ENCODE measurements at regions not wholly inside any gene's neighbourhood (a gene's known extent, or its start where the extent isn't known, plus 50 kb on each side); places are given as distances from the start of the nearest gene placed in this dataset.
A peak's percentile ranks its signal among the peaks of the same experiment; 100 is the strongest.

DNA sequence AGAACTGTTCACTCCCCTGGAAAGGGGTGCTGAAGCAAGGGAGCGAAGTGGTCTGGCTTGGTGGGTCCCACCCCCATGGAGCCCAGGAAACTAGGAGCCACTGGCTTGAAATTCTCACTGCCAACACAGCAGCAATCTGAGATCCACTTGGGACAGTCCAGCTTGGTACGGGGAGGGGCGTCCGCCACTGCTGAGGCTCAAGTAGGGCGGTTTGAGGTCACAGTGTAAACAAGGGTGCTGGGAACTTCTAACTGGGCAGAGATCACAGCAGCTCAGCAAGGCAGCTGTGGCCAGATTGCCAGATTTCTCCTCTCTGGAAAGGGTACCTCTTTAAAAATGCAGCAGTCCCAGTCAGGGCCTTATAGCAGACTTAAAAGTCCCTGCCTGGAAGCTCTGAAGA is 53.9 kb upstream of the GALNTL6 start:
- H3K27ac Mint-ChIP-seq: no peak overlapping the region
- ATAC-seq: no peak

DNA sequence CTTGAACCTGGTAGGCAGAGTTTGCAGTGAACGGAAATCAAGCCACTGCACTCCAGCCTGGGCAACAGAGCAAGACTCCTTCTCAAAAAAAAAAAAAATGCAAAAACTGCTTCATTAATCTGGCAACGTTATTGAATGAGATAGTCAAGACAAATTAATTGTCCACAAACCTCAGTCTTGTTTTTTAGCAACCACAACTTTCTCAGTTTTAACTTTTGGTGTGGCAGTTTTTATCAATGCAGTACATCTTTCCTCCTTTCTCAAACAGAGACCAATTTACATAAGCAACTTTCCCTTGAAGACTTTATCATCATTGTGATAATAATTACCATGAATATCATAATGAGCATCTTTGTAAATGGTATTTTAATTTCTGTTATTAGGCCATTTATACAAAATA is 61.7 kb upstream of the GALNTL6 start:
- Mint-ChIP-seq H3K9me3 (no peaks in the 10 kb centered on the region), H3K27ac (no peak overlapping the region), H3K4me1 (no peaks in the 10 kb centered on the region), H3K4me3 (no peak overlapping the region), H3K27me3 (no peaks in the 10 kb centered on the region)
- DNase-seq: no peak
- ATAC-seq: no peak

More for the DNA sequence above, 53.9 kb upstream of the GALNTL6 start:
- Mint-ChIP-seq H3K4me3 (no peak overlapping the region), H3K4me1 (no peaks in the 10 kb centered on the region), H3K27me3 (no peaks in the 10 kb centered on the region), H3K9me3 (peaks cover 5 to 31% of the 10 kb centered on the region in 2 donors)
- no peak for DNase-seq

DNA sequence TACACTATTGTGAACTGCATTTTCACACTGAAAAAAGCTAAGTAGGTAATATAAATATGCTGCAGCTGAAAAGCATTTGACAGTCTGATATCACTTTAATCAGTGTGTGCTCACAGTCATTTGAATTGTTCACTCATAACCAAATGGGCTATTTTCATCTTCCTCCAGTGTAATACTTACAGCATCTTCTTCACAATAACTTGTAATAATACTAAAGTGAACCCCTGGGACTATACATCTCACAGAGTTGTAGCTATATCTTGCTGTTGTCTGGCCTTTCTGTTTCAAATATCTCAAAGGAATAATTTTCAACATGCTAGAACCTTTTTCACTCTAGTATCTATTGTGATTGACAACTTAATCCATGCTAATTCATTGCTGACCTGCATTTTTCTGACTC is 66.8 kb upstream of the GALNTL6 start:
- no peak for ATAC-seq
- Mint-ChIP-seq H3K9me3 (peaks cover 4% of the 10 kb centered on the region in 2 donors), H3K4me1 (no peaks in the 10 kb centered on the region)

DNA sequence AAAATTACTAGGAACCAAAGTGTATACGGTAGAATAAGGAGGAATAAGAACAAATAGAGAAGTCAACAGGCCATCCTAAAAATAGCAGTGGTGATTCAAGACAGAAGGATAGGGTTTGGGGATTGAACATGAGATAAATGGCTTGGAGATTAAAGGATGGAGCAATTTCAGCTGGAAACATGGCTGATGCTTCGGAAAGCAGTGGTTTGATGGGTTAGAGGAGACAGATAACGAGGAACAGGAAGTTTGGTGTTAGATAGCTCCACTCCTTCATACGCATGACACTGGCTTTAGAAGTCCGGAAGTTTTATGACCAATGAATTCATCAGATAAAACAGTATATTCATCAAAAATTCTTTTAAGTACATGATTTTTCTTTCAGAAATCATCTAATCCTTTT is 70.8 kb upstream of the GALNTL6 start:
- H3K27ac Mint-ChIP-seq: no peak overlapping the region
- H3K4me3 Mint-ChIP-seq: no peak overlapping the region
- H3K27me3 Mint-ChIP-seq: no peaks in the 10 kb centered on the region
- no peak for DNase-seq
- ATAC-seq: no peak
- peaks cover 7 to 14% of the 10 kb centered on the region in 2 donors for H3K9me3 Mint-ChIP-seq
- no peaks in the 10 kb centered on the region for H3K4me1 Mint-ChIP-seq

More for the DNA sequence above, 66.8 kb upstream of the GALNTL6 start:
- Mint-ChIP-seq H3K27me3 (no peaks in the 10 kb centered on the region), H3K27ac (no peak overlapping the region), H3K4me3 (no peak overlapping the region)
- DNase-seq: no peak

DNA sequence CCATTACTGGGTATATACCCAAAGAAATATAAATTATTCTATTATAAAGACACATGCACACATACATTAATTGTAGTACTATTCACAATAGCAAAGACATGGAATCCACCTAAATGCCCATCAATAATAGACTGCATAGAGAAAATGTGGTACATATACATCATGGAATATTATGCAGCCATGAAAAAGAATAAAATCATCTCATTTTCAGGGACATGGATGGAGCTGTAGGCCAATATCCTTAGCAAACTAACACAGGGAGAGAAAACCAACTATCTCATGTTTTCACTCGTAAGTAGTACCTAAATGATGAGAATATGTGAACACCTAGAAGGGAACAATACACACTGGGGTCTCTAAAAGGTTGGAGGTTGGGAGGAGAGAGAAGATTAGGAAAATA is 86.0 kb upstream of the GALNTL6 start:
- Mint-ChIP-seq H3K9me3 (peaks cover 39 to 44% of the 10 kb centered on the region in 2 donors), H3K4me1 (no peaks in the 10 kb centered on the region), H3K4me3 (no peak overlapping the region), H3K27ac (no peak overlapping the region), H3K27me3 (no peaks in the 10 kb centered on the region)
- no peak for DNase-seq
- no peak for ATAC-seq

DNA sequence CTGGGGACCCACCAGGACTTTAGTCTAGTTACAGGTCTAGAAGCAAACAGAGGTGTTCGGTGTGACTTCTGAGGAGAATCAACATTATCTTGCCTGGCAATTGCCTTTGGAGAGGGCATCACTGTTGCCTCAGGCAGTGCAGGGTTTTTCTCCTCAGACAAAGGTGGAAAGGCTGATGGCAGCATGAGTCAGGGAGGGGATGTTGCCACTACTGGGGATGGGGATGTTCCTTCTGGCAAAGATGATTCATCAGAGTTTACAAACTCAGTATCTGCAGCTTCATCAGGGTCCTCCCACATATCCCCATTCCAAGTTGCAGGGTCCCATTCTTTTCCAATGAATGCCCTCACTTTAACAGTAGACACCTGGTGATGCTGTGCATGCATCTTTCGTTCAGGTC is 91.3 kb upstream of the GALNTL6 start:
- Mint-ChIP-seq H3K27me3 (no peaks in the 10 kb centered on the region), H3K4me3 (no peak overlapping the region), H3K27ac (no peak overlapping the region), H3K4me1 (no peaks in the 10 kb centered on the region), H3K9me3 (peaks cover 25 to 37% of the 10 kb centered on the region in 2 donors)
- ATAC-seq (no peak), DNase-seq (no peak)

DNA sequence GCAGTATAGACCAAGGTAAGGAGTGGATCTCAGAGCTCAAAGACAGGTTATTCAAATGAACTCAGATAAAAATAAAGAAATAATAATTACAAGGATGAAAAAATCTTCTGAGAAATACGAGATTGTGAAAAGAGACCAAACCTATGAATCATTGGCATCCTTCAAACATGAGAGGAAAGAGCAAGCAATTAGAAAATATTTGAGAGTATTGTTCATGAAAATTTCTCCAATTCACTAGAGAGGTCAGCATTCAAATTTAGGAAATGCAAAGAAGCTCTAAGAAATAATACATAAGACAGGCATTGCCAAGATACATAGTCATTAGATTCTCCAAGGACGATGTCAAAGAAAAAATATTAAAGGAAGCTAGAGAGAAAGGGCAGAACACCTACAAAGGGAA is 93.5 kb upstream of the GALNTL6 start:
- no peaks in the 10 kb centered on the region for H3K4me1 Mint-ChIP-seq
- H3K9me3 Mint-ChIP-seq: peaks cover 25 to 30% of the 10 kb centered on the region in 2 donors
- no peak overlapping the region for H3K4me3 Mint-ChIP-seq
- no peaks in the 10 kb centered on the region for H3K27me3 Mint-ChIP-seq
- DNase-seq (no peak), ATAC-seq (no peak)
- no peak overlapping the region for H3K27ac Mint-ChIP-seq

DNA sequence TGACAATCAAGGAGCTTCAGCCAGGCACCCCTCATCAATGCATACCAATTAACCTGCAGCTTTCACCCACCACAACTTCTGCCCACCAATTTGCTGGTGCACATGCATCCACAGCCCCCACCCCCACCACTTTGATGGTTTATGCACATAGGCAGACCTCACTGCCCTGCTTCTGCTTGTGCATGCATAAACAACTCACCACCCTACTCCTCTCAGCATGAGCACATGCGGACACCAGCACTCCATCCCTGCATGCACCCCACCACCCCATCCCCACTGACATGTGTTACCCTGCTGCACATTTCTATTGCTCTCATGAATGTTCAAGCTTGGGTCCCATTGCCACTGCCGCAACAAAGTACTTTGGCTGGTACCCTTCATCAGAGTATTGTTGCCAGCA is 94.5 kb upstream of the GALNTL6 start:
- H3K4me1 Mint-ChIP-seq: no peaks in the 10 kb centered on the region
- no peak overlapping the region for H3K4me3 Mint-ChIP-seq
- no peaks in the 10 kb centered on the region for H3K27me3 Mint-ChIP-seq
- H3K27ac Mint-ChIP-seq: peak overlapping the region in 1 of 2 donors; percentile 68
- ATAC-seq: no peak
- peaks cover 17 to 22% of the 10 kb centered on the region in 2 donors for H3K9me3 Mint-ChIP-seq
- no peak for DNase-seq

DNA sequence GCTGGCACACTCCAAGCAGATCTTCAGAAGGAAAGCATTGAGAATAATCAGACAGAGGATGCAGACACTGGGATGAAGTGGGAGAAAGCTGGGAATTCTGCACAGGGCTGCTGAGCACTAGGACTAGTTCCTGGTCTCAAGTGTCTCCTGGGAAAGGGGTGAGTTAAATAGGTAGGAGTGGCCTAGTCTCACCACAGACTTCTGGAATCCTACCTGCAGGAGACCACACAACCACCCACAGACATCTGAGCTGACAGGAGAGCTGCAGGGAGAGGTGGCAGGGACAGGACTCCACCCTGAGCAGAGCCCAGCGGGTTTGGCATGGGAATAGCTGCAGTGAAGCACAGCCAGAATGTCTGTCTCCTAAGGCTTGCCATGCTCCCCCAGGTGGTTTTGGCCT is 95.1 kb upstream of the GALNTL6 start:
- ATAC-seq: no peak
- Mint-ChIP-seq H3K9me3 (peaks cover 11 to 21% of the 10 kb centered on the region in 2 donors), H3K4me3 (no peak overlapping the region)

DNA sequence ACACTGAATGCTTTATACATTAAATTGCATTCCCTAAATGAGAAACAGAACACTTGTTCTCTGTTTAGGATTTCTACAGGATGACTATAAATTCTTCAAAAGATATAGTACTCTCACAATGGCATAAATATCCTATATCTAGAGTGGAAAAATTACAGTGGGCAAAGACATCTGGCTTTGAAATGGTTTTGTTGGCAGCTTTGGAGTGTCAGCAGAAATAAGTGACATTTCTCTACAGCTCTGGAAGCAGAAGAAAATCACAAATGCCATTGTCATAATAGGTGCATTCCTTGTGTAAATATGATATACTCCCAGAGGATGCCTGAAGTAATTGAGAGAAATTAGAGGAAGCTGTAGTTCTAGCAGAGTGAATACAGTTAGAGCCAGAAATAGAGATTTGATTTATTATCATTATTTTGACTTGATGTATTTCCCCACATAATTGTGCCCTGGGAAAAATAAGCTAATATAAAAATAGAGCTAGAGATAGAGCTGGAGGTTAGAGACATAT is 95.9 kb upstream of the GALNTL6 start:
- ATAC-seq (no peak), DNase-seq (no peak)
- Mint-ChIP-seq H3K27ac (no peak overlapping the region), H3K4me1 (no peaks in the 10 kb centered on the region), H3K9me3 (peaks cover 3 to 13% of the 10 kb centered on the region in 2 donors), H3K4me3 (no peak overlapping the region), H3K27me3 (no peaks in the 10 kb centered on the region)

More for the DNA sequence above, 95.1 kb upstream of the GALNTL6 start:
- Mint-ChIP-seq H3K27me3 (no peaks in the 10 kb centered on the region), H3K27ac (no peak overlapping the region), H3K4me1 (no peaks in the 10 kb centered on the region)
- no peak for DNase-seq

DNA sequence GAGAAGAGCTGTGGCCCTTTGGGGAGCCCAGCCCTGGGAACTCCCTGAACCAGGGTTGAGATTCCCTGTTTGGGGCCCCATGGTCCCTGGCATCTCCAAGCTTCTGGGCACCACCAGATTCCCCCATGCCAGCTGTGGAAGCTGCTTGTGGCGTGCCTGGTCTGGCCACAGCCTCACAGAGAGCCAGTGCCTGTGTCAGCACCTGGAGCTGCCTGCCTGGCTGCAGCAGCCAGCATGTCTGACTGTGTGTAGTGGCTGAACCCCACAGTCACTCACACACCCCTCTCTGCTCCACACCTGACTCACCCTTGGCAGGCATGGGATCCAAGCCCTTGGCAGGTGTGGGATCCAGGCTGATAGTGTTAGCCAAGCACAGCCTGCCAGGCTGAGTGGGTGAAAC is 97.2 kb upstream of the GALNTL6 start:
- Mint-ChIP-seq H3K9me3 (peaks cover 0 to 8% of the 10 kb centered on the region in 2 donors), H3K27me3 (no peaks in the 10 kb centered on the region), H3K27ac (no peak overlapping the region), H3K4me1 (no peaks in the 10 kb centered on the region), H3K4me3 (no peak overlapping the region)
- no peak for DNase-seq
- ATAC-seq: no peak

DNA sequence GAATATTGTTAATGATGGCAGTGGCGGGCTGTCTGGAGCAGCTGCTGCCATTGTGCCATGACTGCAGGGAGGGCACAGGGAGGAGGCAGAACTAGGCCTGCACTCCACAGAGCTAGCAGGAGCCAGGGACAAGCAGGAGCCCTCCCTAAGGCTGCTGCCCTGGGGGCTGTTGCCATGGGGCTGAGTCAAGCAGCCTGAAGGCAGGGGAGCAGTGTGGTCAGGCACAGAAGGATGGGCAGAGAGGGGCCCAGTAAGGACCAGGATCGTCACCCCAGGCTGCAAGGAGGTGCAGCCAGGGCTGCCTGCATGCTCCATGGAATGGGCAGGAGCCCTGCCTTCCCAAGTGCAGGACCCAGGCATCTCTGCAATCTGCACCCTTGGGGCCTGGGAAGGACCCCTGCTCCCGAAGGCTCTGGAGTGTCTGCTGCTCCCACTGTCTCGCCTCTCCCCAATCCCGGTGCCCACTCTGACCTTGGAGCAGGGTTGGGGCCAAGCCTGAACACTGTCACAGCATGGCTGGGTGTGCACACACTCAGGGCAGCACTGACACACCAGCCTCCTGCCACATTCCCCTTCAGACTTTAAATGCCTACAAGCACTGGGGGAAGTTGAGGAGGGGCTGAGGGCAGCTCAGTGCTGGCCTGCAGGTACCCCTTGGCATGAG is 98.3 kb upstream of the GALNTL6 start:
- ATAC-seq: no peak

DNA sequence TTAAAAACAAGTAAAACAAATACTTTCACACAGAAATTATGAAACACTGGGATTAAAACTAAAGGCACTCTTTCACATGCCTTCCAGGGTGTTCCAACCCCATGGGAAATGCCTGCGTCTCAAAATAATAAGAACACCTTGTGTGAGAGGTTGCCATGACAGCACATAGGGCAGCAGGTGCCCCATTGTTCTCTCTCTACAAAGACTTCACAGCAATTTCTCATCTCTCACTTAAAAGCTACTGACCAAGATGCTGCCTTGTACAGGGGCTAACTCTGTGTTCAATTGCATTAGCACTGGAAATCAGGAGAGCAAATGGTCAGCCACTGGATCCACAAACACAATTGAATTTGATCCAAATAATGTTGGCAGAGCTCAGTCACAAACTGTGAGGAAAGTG is 102.5 kb upstream of the GALNTL6 start:
- H3K27ac Mint-ChIP-seq: no peak overlapping the region
- no peak overlapping the region for H3K4me3 Mint-ChIP-seq
- ATAC-seq (no peak), DNase-seq (no peak)
- no peaks in the 10 kb centered on the region for H3K27me3 Mint-ChIP-seq
- peaks cover 0 to 6% of the 10 kb centered on the region in 2 donors for H3K9me3 Mint-ChIP-seq
- no peaks in the 10 kb centered on the region for H3K4me1 Mint-ChIP-seq

More for the DNA sequence above, 98.3 kb upstream of the GALNTL6 start:
- no peaks in the 10 kb centered on the region for H3K27me3 Mint-ChIP-seq
- H3K27ac Mint-ChIP-seq: no peak overlapping the region
- no peaks in the 10 kb centered on the region for H3K4me1 Mint-ChIP-seq
- H3K4me3 Mint-ChIP-seq: no peak overlapping the region
- no peak for DNase-seq
- H3K9me3 Mint-ChIP-seq: peaks cover 0 to 3% of the 10 kb centered on the region in 2 donors

DNA sequence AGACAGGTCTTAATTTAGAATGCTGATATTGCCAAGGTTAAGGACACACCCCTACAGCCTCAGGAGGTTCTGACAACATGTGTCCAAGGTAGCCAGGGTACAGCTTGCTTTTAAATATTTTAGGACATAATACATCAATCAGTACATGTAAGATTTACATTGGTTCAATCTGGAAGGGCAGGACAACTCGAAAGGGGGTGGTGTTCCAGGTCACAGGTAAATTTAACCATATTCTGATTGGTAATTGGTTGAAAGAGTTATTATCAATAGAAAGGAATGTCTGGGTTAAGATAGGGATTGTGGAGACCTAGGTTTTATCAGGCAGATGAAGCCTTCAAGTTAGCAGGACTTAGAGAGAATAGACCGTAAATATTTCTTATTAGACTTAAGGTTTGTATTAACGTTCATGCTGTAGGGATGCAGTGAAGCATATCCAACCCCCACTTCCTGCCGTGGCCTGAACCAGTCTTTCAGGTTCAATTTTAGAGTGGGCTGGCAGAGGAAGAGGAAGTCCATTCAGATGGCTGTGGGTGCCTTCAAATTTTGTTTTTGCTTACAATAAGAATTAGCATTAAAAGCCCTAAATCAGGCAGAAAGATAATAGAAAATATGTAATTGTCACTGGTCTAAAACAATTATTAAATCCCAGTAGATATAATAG is 136.5 kb upstream of the GALNTL6 start:
- no peaks in the 10 kb centered on the region for H3K4me1 Mint-ChIP-seq
- no peak overlapping the region for H3K4me3 Mint-ChIP-seq
- no peaks in the 10 kb centered on the region for H3K27me3 Mint-ChIP-seq
- H3K9me3 Mint-ChIP-seq: no peaks in the 10 kb centered on the region
- DNase-seq (no peak), ATAC-seq (no peak)
- H3K27ac Mint-ChIP-seq: no peak overlapping the region

DNA sequence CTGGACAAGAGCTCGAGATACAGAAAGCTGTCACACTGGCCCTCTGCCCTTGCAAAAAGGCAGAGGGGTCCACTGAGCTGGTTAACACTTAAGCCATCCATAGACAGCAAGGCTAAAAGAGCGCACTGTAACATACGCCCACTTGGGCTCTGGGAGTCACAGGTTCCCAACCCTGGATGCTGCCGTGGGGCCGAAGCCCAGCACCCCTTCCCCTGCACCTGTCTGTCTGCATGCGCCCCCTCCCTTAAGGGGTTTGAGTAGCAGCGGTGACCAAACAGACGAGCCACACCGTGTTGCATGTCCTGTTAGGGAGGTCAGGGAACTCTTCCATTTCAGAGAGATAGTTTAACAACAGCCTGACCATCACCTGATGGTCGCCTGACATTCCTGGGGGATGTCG is 138.4 kb upstream of the GALNTL6 start:
- Mint-ChIP-seq H3K27ac (no peak overlapping the region), H3K4me3 (no peak overlapping the region), H3K9me3 (no peaks in the 10 kb centered on the region), H3K4me1 (no peaks in the 10 kb centered on the region), H3K27me3 (no peaks in the 10 kb centered on the region)
- ATAC-seq (no peak), DNase-seq (no peak)

DNA sequence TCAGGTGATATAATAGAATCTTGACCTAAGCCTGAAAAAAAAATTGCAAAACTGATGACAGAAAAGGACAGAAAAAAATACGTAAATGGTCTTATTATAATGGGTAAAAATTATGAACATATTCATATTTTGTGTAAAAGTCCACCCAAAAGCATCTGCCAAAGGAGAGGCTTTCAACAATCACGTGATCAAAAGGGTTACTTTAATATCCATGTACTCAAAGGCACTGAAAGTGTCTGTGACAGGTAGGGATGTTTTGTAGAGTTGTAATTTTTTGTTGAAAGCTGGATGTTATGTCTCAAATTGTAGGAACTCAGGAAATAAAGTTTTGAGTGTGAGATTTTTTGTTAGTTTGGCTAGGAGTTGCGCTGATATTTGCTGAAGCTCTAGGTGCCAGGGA is 144.8 kb upstream of the GALNTL6 start:
- DNase-seq (no peak), ATAC-seq (no peak)
- Mint-ChIP-seq H3K4me3 (no peak overlapping the region), H3K27ac (no peak overlapping the region), H3K4me1 (no peaks in the 10 kb centered on the region), H3K27me3 (no peaks in the 10 kb centered on the region), H3K9me3 (peaks cover 0 to 7% of the 10 kb centered on the region in 2 donors)

All from stimulated activated naive CD8-positive, alpha-beta T cell treated with anti-CD3 and anti-CD28 coated beads, Interleukin-15, amount 100 ng/mL, for 72 hours (primary cell).